ENCODE measurements at regions not wholly inside any gene's neighbourhood (a gene's known extent, or its start where the extent isn't known, plus 50 kb on each side); places are given as distances from the start of the nearest gene placed in this dataset.

DNA sequence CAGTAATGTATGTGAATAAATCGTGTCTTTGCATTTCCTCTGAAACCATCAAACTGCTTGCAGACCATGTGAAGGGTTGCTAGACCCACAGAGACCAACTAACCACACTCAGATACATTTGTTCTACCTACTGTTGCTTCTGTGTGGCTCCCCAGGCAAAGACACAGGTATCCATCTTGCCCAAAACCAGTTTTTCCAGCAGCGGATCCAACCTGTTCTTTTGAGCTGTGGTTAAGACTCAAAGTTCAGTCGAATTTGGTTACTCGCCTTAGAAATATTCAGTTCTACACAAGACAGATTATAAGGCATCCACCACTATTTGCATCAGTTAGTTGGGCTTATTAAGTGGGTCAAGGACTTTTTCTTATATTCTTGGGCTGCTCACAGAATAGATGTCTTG, 276.2 kb upstream of the EPHA4 start:
- no peaks in the 10 kb centered on the region for H3K9me1 ChIP-seq (ENCODE audit: control insufficient read depth, extremely low read depth, insufficient read depth, low read length)
- no peaks in the 10 kb centered on the region for H3K4me1 ChIP-seq (ENCODE audit: control insufficient read depth, extremely low read depth, insufficient read depth, low read length)
- H3K27ac ChIP-seq (ENCODE audit: control insufficient read depth, insufficient read depth, low read length) = no peak overlapping the region
- H2AFZ ChIP-seq (ENCODE audit: control insufficient read depth, low read length) = no peak overlapping the region
- no peak overlapping the region for H3K4me2 ChIP-seq (ENCODE audit: control insufficient read depth, extremely low read depth, insufficient read depth, low read depth, low read length)
- dilution Hi-C loops (cut with MboI; ENCODE audit: extremely low pct_ligation_motif_present, low sequenced_read_pairs) = no loop called here
- H3K36me3 ChIP-seq (ENCODE audit: control insufficient read depth in 2 of 2, extremely low read depth in 1 of 2, insufficient read depth in 2 of 2, low read length in 2 of 2) = no peaks in the 10 kb centered on the region
- no peak for FAIRE-seq
- no peaks in the 10 kb centered on the region for H3K27me3 ChIP-seq (ENCODE audit: control insufficient read depth, extremely low read depth, insufficient read depth, low read length)
- H3K4me3 ChIP-seq (ENCODE audit: control insufficient read depth in 2 of 3, extremely low read depth in 1 of 3, insufficient read depth in 2 of 3, low read depth in 1 of 3, low read length in 3 of 3) = no peak overlapping the region
- no peaks in the 10 kb centered on the region for H3K9me3 ChIP-seq (ENCODE audit: control insufficient read depth, low read depth, low read length)
- TF ChIP-seq CTCF (optimal IDR thresholded peaks at IDR 0.05 in 1 of 3, IDR thresholded peaks at IDR 0.05 in 1 of 3, conservative IDR thresholded peaks at IDR 0.05 in 1 of 3; ENCODE audit: extremely low read depth in 1 of 3, insufficient read depth in 2 of 3, low read length in 3 of 3) (no peak), EZH2 (IDR thresholded peaks at IDR 0.05; ENCODE audit: low read length) (no peak)
- no peak overlapping the region for H3K9ac ChIP-seq (ENCODE audit: control insufficient read depth, extremely low read depth, insufficient read depth, low read length)
- no peaks in the 10 kb centered on the region for H3K79me2 ChIP-seq (ENCODE audit: control insufficient read depth, insufficient read depth, low read length)
- no peaks in the 10 kb centered on the region for H4K20me1 ChIP-seq (ENCODE audit: control insufficient read depth, extremely low read depth, insufficient read depth, low read length)
- no peak for DNase-seq (ENCODE audit: low read depth, low spot score)

DNA sequence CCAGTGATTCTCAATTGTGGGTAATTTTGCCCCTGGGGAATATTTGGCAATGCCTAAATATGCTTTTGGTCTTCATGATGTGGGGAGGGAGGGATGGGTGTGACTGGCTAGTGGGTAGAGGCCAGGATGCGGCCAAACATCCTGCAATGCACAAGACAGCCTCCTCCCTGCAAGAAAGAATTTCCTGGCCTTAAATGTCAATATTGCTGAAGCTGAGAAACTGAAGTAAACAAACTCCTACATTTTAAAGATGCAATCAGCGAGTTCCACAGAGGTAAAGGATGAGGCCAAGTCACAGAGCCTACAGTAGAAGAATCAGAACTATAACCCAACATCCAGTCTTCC, 272.9 kb upstream of the EPHA4 start:
- dilution Hi-C loops (cut with MboI; ENCODE audit: extremely low pct_ligation_motif_present, low sequenced_read_pairs) = no loop called here
- no peak overlapping the region for H3K27ac ChIP-seq (ENCODE audit: control insufficient read depth, insufficient read depth, low read length)
- TF ChIP-seq EZH2 (IDR thresholded peaks at IDR 0.05; ENCODE audit: low read length) = no peak
- no peak for TF ChIP-seq CTCF (optimal IDR thresholded peaks at IDR 0.05 in 1 of 3, IDR thresholded peaks at IDR 0.05 in 1 of 3, conservative IDR thresholded peaks at IDR 0.05 in 1 of 3; ENCODE audit: extremely low read depth in 1 of 3, insufficient read depth in 2 of 3, low read length in 3 of 3)
- H3K4me3 ChIP-seq (ENCODE audit: control insufficient read depth in 2 of 3, extremely low read depth in 1 of 3, insufficient read depth in 2 of 3, low read depth in 1 of 3, low read length in 3 of 3) = no peak overlapping the region
- no peak overlapping the region for H3K9ac ChIP-seq (ENCODE audit: control insufficient read depth, extremely low read depth, insufficient read depth, low read length)
- no peaks in the 10 kb centered on the region for H4K20me1 ChIP-seq (ENCODE audit: control insufficient read depth, extremely low read depth, insufficient read depth, low read length)
- no peaks in the 10 kb centered on the region for H3K36me3 ChIP-seq (ENCODE audit: control insufficient read depth in 2 of 2, extremely low read depth in 1 of 2, insufficient read depth in 2 of 2, low read length in 2 of 2)
- no peaks in the 10 kb centered on the region for H3K27me3 ChIP-seq (ENCODE audit: control insufficient read depth, extremely low read depth, insufficient read depth, low read length)
- DNase-seq (ENCODE audit: low read depth, low spot score) (no peak), FAIRE-seq (no peak)
- no peaks in the 10 kb centered on the region for H3K4me1 ChIP-seq (ENCODE audit: control insufficient read depth, extremely low read depth, insufficient read depth, low read length)
- H2AFZ ChIP-seq (ENCODE audit: control insufficient read depth, low read length) = no peak overlapping the region
- no peaks in the 10 kb centered on the region for H3K9me1 ChIP-seq (ENCODE audit: control insufficient read depth, extremely low read depth, insufficient read depth, low read length)
- no peak overlapping the region for H3K4me2 ChIP-seq (ENCODE audit: control insufficient read depth, extremely low read depth, insufficient read depth, low read depth, low read length)
- H3K9me3 ChIP-seq (ENCODE audit: control insufficient read depth, low read depth, low read length) = no peaks in the 10 kb centered on the region
- no peaks in the 10 kb centered on the region for H3K79me2 ChIP-seq (ENCODE audit: control insufficient read depth, insufficient read depth, low read length)

Measured in keratinocyte (primary cell).